GM12878 (cell line): ENCODE measurements at regions not wholly inside any gene's neighbourhood (a gene's known extent, or its start where the extent isn't known, plus 50 kb on each side); places are given as distances from the start of the nearest gene placed in this dataset.

ENCODE experiments used
- NFIC ChIP-seq: IDR thresholded peaks from 2 replicates; pipeline ENCODE4 v1.6.1; 2012; ENCODE audit warnings: low read depth, mild to moderate bottlenecking, inconsistent platforms, low read length, moderate library complexity
- POLR2A ChIP-seq: IDR thresholded peaks from 2 replicates; pipeline ENCODE4 v1.6.1; 2011; ENCODE audit warnings: low read depth, mild to moderate bottlenecking, low read length
- SP1 ChIP-seq: IDR thresholded peaks from one replicate; pipeline ENCODE4 v1.6.1; 2011; ENCODE audit warnings: low read depth, low read length
- YY1 ChIP-seq: IDR thresholded peaks from 2 replicates; pipeline ENCODE4 v1.6.1; 2011; ENCODE audit warnings: low read depth, mild to moderate bottlenecking, low read length
- TF ChIP-seq, protein P1 (sequence below): fragments of 450-650 bp; IDR thresholded peaks from 2 replicates; pipeline ENCODE4 v1.6.1; 2017; ENCODE audit warnings: antibody characterized with exemption, mild to moderate bottlenecking, moderate library complexity

GRCh38 chr6:22036275-22036674 lies 260.6 kb downstream of the PRL start:
- TF ChIP-seq YY1 (no peak), SP1 (no peak), NFIC (peak; percentile 52; the same call in 1 of the 2 replicates), POLR2A (no peak)
- TF ChIP-seq, protein P1, sequence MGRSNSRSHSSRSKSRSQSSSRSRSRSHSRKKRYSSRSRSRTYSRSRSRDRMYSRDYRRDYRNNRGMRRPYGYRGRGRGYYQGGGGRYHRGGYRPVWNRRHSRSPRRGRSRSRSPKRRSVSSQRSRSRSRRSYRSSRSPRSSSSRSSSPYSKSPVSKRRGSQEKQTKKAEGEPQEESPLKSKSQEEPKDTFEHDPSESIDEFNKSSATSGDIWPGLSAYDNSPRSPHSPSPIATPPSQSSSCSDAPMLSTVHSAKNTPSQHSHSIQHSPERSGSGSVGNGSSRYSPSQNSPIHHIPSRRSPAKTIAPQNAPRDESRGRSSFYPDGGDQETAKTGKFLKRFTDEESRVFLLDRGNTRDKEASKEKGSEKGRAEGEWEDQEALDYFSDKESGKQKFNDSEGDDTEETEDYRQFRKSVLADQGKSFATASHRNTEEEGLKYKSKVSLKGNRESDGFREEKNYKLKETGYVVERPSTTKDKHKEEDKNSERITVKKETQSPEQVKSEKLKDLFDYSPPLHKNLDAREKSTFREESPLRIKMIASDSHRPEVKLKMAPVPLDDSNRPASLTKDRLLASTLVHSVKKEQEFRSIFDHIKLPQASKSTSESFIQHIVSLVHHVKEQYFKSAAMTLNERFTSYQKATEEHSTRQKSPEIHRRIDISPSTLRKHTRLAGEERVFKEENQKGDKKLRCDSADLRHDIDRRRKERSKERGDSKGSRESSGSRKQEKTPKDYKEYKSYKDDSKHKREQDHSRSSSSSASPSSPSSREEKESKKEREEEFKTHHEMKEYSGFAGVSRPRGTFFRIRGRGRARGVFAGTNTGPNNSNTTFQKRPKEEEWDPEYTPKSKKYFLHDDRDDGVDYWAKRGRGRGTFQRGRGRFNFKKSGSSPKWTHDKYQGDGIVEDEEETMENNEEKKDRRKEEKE = no peak
